Keratinocyte (primary cell): ENCODE measurements at regions not wholly inside any gene's neighbourhood (a gene's known extent, or its start where the extent isn't known, plus 50 kb on each side); places are given as distances from the start of the nearest gene placed in this dataset.

Source experiments
- EZH2 ChIP-seq: IDR thresholded peaks from one replicate; pipeline ENCODE4 v1.6.1; 2012; ENCODE audit warnings: inconsistent platforms, mild to moderate bottlenecking, low read length, moderate library complexity
- TF ChIP-seq, protein P1 (sequence below), 3 experiments: IDR thresholded peaks in 1 of 3; conservative IDR thresholded peaks in 1 of 3; optimal IDR thresholded peaks in 1 of 3; 2 replicates in 2 of 3; 3 replicates in 1 of 3; pipeline versions ENCODE3 to v1.5.1; 2011; ENCODE audit warnings: low read length in 3 of 3, mild to moderate bottlenecking in 3 of 3, moderate library complexity in 2 of 3, control low read depth in 1 of 3, inconsistent platforms in 1 of 3; ENCODE audit not compliant: insufficient read depth in 2 of 3; ENCODE audit errors: extremely low read depth in 1 of 3

DNA sequence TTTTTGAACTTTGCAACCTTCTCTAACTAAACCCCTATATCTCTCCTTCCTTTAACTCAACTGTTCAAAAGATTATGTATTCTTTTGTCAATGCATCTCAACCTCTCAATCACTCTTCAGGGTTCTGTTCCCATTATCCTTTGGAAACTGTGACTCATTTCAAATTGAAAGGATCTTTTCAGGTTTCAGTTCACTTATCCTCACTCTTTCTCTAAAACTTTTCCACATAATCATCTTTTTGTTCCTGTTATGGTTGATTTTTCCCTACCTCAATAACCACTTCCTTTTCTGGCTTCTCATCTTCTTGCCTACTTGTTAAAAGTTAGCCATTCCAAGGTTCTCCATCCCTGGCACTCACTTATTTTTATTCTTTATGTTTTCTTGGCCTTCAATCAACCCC, 56.2 kb upstream of the NUF2 start:
- TF ChIP-seq, protein P1, sequence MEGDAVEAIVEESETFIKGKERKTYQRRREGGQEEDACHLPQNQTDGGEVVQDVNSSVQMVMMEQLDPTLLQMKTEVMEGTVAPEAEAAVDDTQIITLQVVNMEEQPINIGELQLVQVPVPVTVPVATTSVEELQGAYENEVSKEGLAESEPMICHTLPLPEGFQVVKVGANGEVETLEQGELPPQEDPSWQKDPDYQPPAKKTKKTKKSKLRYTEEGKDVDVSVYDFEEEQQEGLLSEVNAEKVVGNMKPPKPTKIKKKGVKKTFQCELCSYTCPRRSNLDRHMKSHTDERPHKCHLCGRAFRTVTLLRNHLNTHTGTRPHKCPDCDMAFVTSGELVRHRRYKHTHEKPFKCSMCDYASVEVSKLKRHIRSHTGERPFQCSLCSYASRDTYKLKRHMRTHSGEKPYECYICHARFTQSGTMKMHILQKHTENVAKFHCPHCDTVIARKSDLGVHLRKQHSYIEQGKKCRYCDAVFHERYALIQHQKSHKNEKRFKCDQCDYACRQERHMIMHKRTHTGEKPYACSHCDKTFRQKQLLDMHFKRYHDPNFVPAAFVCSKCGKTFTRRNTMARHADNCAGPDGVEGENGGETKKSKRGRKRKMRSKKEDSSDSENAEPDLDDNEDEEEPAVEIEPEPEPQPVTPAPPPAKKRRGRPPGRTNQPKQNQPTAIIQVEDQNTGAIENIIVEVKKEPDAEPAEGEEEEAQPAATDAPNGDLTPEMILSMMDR (optimal IDR thresholded peaks at IDR 0.05 in 1 of 3, IDR thresholded peaks at IDR 0.05 in 1 of 3, conservative IDR thresholded peaks at IDR 0.05 in 1 of 3; ENCODE audit: extremely low read depth in 1 of 3, insufficient read depth in 2 of 3, low read length in 3 of 3): no peak
- no peak for TF ChIP-seq EZH2
